Endothelial cell (in vitro differentiated cells): ENCODE measurements at regions not wholly inside any gene's neighbourhood (a gene's known extent, or its start where the extent isn't known, plus 50 kb on each side); places are given as distances from the start of the nearest gene placed in this dataset.

Experiments
- DNase-seq: peaks from one replicate; pipeline ENCODE4 v3.0.0; 2021; ENCODE audit warnings: low spot score
- H3K27ac Mint-ChIP-seq: one replicate; pipeline ENCODE4 v1.8.0; 2021; ENCODE audit warnings: mixed read lengths, inconsistent platforms; ENCODE audit not compliant: unreplicated experiment
- H3K27me3 Mint-ChIP-seq: one replicate; pipeline ENCODE4 v1.8.0; 2021; ENCODE audit warnings: mild to moderate bottlenecking, moderate library complexity, mixed read lengths, inconsistent platforms; ENCODE audit not compliant: unreplicated experiment
- H3K36me3 Mint-ChIP-seq: one replicate; pipeline ENCODE4 v1.8.0; 2021; ENCODE audit warnings: mild to moderate bottlenecking, low read depth, mixed read lengths, inconsistent platforms; ENCODE audit not compliant: unreplicated experiment
- H3K4me1 Mint-ChIP-seq: one replicate; pipeline ENCODE4 v1.8.0; 2021; ENCODE audit warnings: mild to moderate bottlenecking, mixed read lengths, inconsistent platforms; ENCODE audit not compliant: unreplicated experiment
- H3K4me3 Mint-ChIP-seq: one replicate; pipeline ENCODE4 v1.8.0; 2021; ENCODE audit warnings: mild to moderate bottlenecking, mixed read lengths, inconsistent platforms; ENCODE audit not compliant: unreplicated experiment
- H3K9me3 Mint-ChIP-seq: one replicate; pipeline ENCODE4 v1.8.0; 2021; ENCODE audit warnings: mixed read lengths, inconsistent platforms; ENCODE audit not compliant: unreplicated experiment
- CTCF ChIP-seq: fragments of 200-600 bp; sonication (generic); IDR thresholded peaks from one replicate; pipeline ENCODE4 v1.5.0; 2021; ENCODE audit warnings: antibody characterized with exemption; ENCODE audit not compliant: unreplicated experiment

DNA sequence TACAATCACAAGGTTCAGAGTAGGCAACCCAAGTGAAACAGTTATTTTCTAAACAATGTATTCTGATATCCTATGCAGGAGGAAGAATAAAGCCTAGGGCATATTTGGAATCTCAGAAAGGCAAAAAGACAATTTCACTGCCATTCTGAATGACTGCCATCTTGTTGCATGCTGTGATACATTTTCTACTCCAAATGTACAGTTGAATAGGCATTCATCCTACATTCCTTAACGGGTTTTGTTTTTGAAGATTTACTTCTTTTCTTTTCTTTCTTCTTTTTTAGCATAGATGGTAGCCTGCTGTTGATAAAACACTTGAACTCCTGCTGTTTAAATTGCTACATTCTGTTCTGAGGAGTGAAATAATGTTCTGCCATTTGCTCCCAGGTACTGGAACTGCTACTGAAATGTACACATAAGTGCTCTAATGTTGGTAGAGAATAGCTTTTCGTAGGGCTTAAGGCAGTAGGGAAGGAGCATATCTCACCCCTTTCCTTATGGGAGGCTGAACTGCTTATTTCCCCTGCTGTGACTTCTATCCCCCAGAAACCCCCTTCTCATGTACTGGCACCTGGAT, 506.8 kb downstream of the DNAJB9 start:
- Mint-ChIP-seq H3K9me3 (no peaks in the 10 kb centered on the region), H3K4me3 (no peak overlapping the region), H3K27ac (no peak overlapping the region), H3K4me1 (peaks cover 7% of the 10 kb centered on the region), H3K27me3 (no peaks in the 10 kb centered on the region), H3K36me3 (no peaks in the 10 kb centered on the region)
- TF ChIP-seq CTCF = no peak
- DNase-seq = no peak

- no peak for DNase-seq
- Mint-ChIP-seq H3K4me1 (no peaks in the 10 kb centered on the region), H3K27ac (no peak overlapping the region), H3K4me3 (no peak overlapping the region), H3K36me3 (no peaks in the 10 kb centered on the region), H3K27me3 (peaks cover 2% of the 10 kb centered on the region), H3K9me3 (no peaks in the 10 kb centered on the region)
- TF ChIP-seq CTCF = no peak
Measured at GRCh38 chr7:109091042-109091441, 521.4 kb downstream of the DNAJB9 start.

DNA sequence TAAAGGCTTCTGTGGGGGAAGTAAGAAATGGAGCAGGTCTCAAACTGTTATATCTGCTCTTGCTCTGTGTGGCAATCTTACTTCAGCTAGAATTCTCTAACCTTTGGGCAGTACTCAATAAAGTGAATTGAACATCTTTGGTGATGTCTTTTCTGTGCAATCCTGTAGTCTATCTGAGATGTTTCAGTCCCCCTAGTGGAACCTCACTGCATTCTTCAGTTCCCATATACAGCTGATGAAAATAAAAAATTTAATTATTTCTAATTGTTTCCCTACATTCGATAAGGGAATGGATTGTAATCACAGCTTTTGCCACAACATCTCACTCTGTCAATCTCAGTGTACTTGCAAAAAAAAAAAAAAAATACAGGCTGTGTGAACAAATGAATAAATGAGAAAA, 522.6 kb downstream of the DNAJB9 start:
- H3K4me1 Mint-ChIP-seq = no peaks in the 10 kb centered on the region
- DNase-seq = no peak
- H3K36me3 Mint-ChIP-seq = no peaks in the 10 kb centered on the region
- peak; percentile 44 for TF ChIP-seq CTCF
- no peak overlapping the region for H3K4me3 Mint-ChIP-seq
- peaks cover 2% of the 10 kb centered on the region for H3K27me3 Mint-ChIP-seq
- H3K27ac Mint-ChIP-seq = no peak overlapping the region
- H3K9me3 Mint-ChIP-seq = no peaks in the 10 kb centered on the region

DNA sequence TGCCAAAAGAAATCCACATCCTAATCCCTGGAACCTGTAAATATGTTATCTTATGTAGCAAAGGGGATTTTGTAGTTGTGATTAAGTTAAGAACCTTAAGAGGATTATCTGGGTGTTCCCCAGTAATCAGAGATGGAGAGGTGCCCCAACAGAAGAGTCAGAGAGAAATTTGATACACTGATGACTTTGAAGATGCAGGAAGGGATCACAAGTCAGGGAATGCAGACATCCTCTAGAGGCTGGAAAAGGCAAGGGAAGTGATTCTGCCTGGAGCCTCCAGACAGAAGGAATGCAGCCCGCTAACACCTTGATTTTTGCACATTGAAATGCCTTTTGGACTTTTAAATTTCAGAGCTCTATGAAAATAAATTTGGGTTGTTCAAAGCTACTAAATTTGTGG, 531.7 kb downstream of the DNAJB9 start:
- peaks cover 2% of the 10 kb centered on the region for H3K27me3 Mint-ChIP-seq
- no peaks in the 10 kb centered on the region for H3K9me3 Mint-ChIP-seq
- no peak overlapping the region for H3K4me3 Mint-ChIP-seq
- no peak overlapping the region for H3K27ac Mint-ChIP-seq
- no peak for DNase-seq
- H3K36me3 Mint-ChIP-seq = no peaks in the 10 kb centered on the region
- no peak for TF ChIP-seq CTCF
- no peaks in the 10 kb centered on the region for H3K4me1 Mint-ChIP-seq

DNA sequence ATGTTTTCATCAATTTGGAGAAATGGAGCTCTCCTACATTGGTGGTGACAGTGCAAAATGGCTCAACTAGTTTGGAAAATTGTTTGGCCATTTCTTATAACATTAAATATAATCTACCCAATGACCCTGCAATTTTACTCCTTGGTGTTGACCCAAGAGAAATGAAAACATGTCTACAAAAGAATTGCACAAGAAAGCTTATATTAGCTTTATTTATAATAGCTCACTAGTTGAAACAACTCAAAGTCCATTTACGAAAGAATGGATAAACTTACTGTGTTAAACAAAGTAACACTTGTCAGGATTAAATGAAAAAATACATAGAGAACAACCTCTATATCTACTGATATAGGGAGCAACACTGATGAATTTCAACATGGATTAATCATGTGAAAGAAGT, 539.9 kb downstream of the DNAJB9 start:
- H3K9me3 Mint-ChIP-seq = no peaks in the 10 kb centered on the region
- no peak for TF ChIP-seq CTCF
- no peak overlapping the region for H3K27ac Mint-ChIP-seq

More for the DNA sequence above, 539.9 kb downstream of the DNAJB9 start:
- Mint-ChIP-seq H3K4me1 (no peaks in the 10 kb centered on the region), H3K4me3 (no peak overlapping the region), H3K27me3 (no peaks in the 10 kb centered on the region), H3K36me3 (no peaks in the 10 kb centered on the region)
- no peak for DNase-seq
